ENCODE measurements at regions not wholly inside any gene's neighbourhood (a gene's known extent, or its start where the extent isn't known, plus 50 kb on each side); places are given as distances from the start of the nearest gene placed in this dataset.
A peak's percentile ranks its signal among the peaks of the same experiment; 100 is the strongest.

DNA sequence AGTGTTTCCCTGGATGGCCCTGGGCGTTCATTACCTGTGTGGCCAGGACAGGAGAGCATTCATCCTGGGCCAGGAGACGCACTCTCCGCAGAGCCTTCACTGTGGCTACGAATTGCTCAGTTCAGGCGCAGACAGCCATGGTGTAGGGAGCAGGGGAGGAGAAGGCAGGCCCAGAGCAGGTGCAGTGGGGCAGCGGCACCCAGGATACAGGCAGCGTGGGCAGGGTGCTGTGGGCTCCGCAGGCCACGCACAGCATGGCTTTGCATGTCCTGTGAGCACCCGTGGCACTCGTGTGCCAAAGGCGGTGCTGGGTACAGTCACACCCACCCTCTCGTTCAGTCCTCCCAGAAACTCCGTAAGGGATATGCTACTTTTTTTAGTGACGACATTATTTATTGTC, 124.2 kb upstream of the B3GAT1 start:
- H3K4me3 ChIP-seq (ENCODE audit: low read depth, low read length): no peak overlapping the region
- TF ChIP-seq MYC (IDR thresholded peaks at IDR 0.05; ENCODE audit: low read depth, low read length) (no peak), POLR2A (IDR thresholded peaks at IDR 0.05; ENCODE audit: extremely low read depth, insufficient read length) (no peak)
- TF ChIP-seq, protein P1, sequence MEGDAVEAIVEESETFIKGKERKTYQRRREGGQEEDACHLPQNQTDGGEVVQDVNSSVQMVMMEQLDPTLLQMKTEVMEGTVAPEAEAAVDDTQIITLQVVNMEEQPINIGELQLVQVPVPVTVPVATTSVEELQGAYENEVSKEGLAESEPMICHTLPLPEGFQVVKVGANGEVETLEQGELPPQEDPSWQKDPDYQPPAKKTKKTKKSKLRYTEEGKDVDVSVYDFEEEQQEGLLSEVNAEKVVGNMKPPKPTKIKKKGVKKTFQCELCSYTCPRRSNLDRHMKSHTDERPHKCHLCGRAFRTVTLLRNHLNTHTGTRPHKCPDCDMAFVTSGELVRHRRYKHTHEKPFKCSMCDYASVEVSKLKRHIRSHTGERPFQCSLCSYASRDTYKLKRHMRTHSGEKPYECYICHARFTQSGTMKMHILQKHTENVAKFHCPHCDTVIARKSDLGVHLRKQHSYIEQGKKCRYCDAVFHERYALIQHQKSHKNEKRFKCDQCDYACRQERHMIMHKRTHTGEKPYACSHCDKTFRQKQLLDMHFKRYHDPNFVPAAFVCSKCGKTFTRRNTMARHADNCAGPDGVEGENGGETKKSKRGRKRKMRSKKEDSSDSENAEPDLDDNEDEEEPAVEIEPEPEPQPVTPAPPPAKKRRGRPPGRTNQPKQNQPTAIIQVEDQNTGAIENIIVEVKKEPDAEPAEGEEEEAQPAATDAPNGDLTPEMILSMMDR (IDR thresholded peaks at IDR 0.05; ENCODE audit: low read depth, low read length): no peak
- TF ChIP-seq, protein P2, sequence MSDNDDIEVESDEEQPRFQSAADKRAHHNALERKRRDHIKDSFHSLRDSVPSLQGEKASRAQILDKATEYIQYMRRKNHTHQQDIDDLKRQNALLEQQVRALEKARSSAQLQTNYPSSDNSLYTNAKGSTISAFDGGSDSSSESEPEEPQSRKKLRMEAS (IDR thresholded peaks at IDR 0.05; ENCODE audit: low read depth, low read length): no peak
- DNase-seq (ENCODE audit: low read depth): no peak

DNA sequence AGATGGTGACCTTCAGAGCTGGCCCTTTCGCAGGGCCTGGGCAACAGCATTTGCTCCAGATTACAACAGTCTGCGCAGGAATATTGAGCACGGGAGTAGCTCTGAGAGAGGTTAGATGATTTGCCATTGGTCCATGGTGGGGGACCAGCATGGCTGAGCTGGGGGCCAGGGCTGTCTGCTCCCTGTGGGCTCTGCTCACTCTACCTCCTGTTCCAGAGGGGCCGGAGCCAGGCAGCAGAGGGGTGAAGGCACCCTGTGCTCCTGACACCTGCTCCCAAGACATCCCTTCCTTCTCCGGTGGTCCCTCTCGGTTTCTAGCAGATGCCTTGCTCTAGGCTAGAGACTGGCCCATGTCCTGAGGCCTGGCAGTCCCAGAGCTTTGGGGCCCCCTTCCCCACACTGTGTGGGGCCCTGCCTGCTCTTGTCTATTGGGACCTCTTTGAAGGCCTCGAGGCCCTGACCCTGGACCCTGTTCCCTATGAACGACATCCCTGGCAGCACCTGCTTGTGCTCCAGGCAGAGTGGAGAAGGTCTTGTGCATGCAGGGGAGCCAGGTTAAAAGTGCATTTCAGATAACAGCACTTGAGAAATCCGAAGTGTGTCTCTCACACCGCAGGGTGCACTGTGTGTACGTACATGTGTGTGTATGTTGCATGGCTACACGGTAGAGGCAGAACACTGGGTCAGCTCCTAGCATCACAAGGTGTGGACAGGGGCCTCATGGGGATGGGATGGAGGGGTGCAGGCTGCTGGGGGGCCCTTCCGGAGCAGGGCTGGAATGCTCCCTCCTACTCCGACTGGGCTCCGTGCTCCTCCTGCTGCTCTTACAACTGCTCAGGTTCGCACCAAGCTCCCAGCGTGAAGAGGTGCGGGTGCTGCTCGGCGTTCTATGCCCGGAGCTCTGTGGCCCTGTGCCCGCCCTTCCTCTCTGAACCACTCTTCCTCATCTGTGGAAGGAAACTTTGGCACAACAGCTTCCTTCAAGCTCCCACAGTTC, 123.3 kb upstream of the B3GAT1 start:
- H3K4me3 ChIP-seq (ENCODE audit: low read depth, low read length): no peak overlapping the region
- DNase-seq (ENCODE audit: low read depth): no peak
- TF ChIP-seq POLR2A (IDR thresholded peaks at IDR 0.05; ENCODE audit: extremely low read depth, insufficient read length): no peak
- TF ChIP-seq, protein P2 (IDR thresholded peaks at IDR 0.05; ENCODE audit: low read depth, low read length): no peak
- TF ChIP-seq, protein P1 (IDR thresholded peaks at IDR 0.05; ENCODE audit: low read depth, low read length): no peak
- no peak for TF ChIP-seq MYC (IDR thresholded peaks at IDR 0.05; ENCODE audit: low read depth, low read length)

DNA sequence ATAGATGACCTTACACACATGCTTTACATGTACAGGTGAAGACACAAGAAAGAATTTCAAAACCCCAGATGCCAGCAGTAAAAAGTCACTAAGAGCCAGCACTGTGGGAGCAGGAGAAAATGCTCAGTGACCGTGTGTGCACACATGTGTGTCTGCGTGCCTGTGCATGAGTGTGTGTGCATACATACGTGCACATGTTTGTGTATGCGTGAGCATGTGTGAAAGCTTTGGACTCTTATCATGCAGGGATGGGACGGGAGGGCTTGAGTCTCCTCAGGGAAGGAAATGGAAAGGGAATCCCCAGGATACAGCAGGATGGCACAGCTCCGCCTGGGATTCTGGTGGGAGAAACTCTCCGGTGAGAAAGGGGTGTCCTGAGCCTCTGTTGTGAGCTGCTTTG, 121.5 kb upstream of the B3GAT1 start:
- H3K4me3 ChIP-seq (ENCODE audit: low read depth, low read length): no peak overlapping the region
- DNase-seq (ENCODE audit: low read depth): no peak
- TF ChIP-seq POLR2A (IDR thresholded peaks at IDR 0.05; ENCODE audit: extremely low read depth, insufficient read length): no peak
- TF ChIP-seq, protein P1 (IDR thresholded peaks at IDR 0.05; ENCODE audit: low read depth, low read length): no peak
- no peak for TF ChIP-seq MYC (IDR thresholded peaks at IDR 0.05; ENCODE audit: low read depth, low read length)
- TF ChIP-seq, protein P2 (IDR thresholded peaks at IDR 0.05; ENCODE audit: low read depth, low read length): no peak

DNA sequence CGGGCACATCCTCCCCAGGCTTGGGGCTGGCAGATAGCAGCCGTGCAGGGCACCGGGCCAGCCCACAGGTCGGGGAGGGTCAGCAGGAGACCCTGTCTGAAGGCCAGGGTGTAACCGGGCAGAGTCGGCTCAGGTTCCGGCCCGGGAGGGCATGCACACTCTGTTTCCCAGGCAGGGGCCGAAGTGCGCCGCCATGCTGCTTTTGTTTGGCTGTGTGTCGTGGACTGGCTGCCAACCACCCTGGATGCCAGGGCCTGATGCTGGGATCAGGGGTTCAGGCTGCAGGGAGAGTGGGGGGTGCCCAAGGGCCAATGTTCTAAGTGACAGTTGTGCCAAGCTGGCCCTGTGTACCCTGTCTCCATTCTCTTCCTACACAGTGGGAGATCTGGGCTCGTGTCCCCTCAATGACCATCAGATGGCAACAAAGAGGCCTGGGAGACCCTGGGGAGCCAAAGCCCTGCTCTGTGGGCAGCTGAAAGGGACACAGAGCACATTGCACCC, 120.9 kb upstream of the B3GAT1 start:
- TF ChIP-seq, protein P2 (IDR thresholded peaks at IDR 0.05; ENCODE audit: low read depth, low read length): no peak
- TF ChIP-seq, protein P1 (IDR thresholded peaks at IDR 0.05; ENCODE audit: low read depth, low read length): peak; percentile 10
- no peak overlapping the region for H3K4me3 ChIP-seq (ENCODE audit: low read depth, low read length)
- no peak for DNase-seq (ENCODE audit: low read depth)

DNA sequence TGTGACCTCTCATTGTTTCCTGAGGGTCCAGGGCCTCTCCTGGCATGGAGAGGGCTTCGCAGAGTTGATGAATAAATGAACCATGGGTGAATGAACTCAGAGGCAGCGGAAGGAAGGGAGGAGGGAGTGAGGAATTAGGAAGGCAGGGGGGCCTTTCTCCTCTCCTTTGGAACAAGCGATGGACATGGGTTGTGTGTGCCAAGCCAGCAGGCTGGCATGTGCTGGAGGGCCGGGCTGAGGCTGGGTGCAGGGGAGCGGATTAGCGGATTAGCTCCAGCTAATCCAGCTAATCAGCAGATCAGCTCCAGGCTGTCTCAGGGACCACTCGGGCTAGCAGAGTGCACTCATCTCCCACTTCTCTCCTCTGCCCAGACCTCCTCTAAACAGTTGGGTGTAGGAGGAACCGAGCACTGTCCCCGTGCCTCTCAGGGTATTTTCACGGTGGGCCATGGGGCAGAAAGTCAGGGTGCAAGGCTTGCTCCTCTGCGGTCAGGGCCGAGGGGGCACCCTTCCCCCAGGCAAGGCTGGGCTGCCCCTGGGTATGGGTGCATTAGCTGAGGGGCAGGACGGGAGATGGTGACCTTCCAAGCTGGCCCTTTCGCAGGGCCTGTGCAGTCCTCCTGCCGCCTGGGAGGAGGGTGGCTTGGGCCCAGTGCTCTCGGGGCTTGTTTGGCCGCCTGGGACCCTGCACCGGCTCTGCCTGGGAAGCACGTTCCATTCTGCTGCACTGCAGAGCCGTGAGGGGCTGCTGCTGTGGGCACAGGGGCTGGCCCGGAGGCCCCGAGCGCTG, 120.3 kb upstream of the B3GAT1 start:
- no peak overlapping the region for H3K4me3 ChIP-seq (ENCODE audit: low read depth, low read length)

More for the DNA sequence above, 120.3 kb upstream of the B3GAT1 start:
- no peak for DNase-seq (ENCODE audit: low read depth)
- TF ChIP-seq, protein P2 (IDR thresholded peaks at IDR 0.05; ENCODE audit: low read depth, low read length): no peak
- TF ChIP-seq MYC (IDR thresholded peaks at IDR 0.05; ENCODE audit: low read depth, low read length) (no peak), POLR2A (IDR thresholded peaks at IDR 0.05; ENCODE audit: extremely low read depth, insufficient read length) (no peak)
- TF ChIP-seq, protein P1 (IDR thresholded peaks at IDR 0.05; ENCODE audit: low read depth, low read length): no peak

All from NB4 (cell line).